ENCODE measurements at regions not wholly inside any gene's neighbourhood (a gene's known extent, or its start where the extent isn't known, plus 50 kb on each side); places are given as distances from the start of the nearest gene placed in this dataset.

DNA sequence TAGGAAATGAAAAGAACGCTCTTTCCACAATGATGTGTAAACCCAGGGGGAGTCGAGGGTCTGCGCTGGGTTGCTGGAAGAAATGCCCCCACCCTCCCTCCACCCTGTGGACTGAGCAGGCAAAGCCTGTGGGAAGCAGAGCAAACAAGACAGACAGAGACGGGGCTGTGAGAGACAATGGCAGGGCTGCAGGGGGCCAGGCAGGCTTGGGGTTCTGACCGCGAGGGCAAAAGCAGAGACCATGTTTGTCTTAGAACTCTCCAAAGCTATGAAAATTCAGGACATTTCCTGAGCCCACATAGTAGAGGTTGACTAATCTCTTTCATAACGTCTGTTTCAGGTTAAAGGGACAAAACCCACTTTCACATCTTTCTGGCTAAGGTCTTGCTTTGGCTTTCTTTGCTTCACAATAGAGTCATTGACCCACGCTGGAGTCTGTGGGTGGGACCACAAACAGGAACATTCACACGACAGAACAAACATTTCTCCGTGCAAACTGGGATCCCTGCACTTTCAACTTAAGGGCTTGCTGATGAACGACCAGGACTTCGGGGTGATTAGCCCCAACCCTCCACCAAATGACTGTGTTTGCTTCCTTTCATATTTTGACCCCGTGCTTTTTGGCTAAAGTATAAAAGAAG lies 156.0 kb upstream of the TPM1 start:
- peaks cover 49% of the 10 kb centered on the region for H3K4me1 ChIP-seq (ENCODE audit: control insufficient read depth, insufficient read depth, low read length)
- no peaks in the 10 kb centered on the region for H3K9me3 ChIP-seq (ENCODE audit: control insufficient read depth in 2 of 2, low read length in 2 of 2)
- H3K9ac ChIP-seq (ENCODE audit: low read length in 2 of 2), result peak overlapping the region; percentile 47 to 64
- no peaks in the 10 kb centered on the region for H3K27me3 ChIP-seq (ENCODE audit: control insufficient read depth in 1 of 2, insufficient read depth in 2 of 2, low read length in 2 of 2)
- H3K36me3 ChIP-seq (ENCODE audit: control insufficient read depth in 2 of 2, insufficient read depth in 2 of 2, low read length in 2 of 2), result no peaks in the 10 kb centered on the region
- H3K27ac ChIP-seq (ENCODE audit: low read length), result peak overlapping the region; percentile 82
- peak overlapping the region; percentile 43 to 55 for H3K4me3 ChIP-seq (ENCODE audit: low read length in 2 of 2)

DNA sequence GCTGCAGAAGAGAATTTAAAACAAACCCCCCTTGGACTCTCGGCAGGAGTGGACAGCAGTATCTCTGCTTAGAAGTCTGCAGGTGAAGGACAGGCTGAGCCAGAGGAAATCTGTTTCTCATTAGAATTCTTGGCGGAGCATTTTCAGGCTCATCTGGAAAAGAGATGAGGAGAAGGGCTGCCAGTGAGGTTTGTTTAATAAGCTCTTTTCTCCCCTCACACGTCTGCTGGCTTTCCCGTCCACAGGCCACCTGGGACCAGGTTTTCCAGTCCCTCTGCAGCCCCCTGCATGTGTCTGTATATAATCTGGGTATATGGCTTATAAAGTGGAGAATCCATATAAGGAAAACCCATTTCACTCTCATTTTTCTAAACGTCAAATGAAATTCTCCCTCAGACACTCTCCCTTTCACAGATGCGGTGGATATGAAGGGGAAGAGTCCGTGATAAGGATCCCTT lies 155.4 kb upstream of the TPM1 start:
- H3K27me3 ChIP-seq (ENCODE audit: control insufficient read depth in 1 of 2, insufficient read depth in 2 of 2, low read length in 2 of 2), result no peaks in the 10 kb centered on the region
- H3K4me1 ChIP-seq (ENCODE audit: control insufficient read depth, insufficient read depth, low read length), result peaks cover 54% of the 10 kb centered on the region
- H3K9me3 ChIP-seq (ENCODE audit: control insufficient read depth in 2 of 2, low read length in 2 of 2), result no peaks in the 10 kb centered on the region
- peak overlapping the region; percentile 43 to 55 for H3K4me3 ChIP-seq (ENCODE audit: low read length in 2 of 2)
- peak overlapping the region; percentile 82 for H3K27ac ChIP-seq (ENCODE audit: low read length)
- peak overlapping the region; percentile 47 to 64 for H3K9ac ChIP-seq (ENCODE audit: low read length in 2 of 2)
- H3K36me3 ChIP-seq (ENCODE audit: control insufficient read depth in 2 of 2, insufficient read depth in 2 of 2, low read length in 2 of 2), result no peaks in the 10 kb centered on the region

DNA sequence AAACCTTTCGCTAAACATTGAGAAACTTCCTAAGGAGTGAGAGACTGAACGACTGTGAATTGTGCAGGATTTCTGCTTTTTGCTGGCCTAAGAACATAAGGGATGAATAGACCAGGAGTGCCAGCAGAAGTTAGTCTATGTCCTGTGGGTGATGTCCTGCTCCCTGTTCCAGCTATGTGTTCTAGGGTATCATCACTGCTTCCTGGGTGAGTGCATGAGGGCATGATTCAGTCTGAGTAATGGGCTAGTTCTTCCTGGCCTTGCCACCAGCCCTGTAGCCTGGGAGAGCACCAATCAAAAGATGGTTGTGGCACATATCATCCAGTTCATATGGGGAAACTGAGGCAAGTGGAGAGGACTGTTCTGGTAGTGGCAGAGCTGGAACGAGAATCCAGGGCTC lies 153.9 kb upstream of the TPM1 start:
- no peaks in the 10 kb centered on the region for H3K27me3 ChIP-seq (ENCODE audit: control insufficient read depth in 1 of 2, insufficient read depth in 2 of 2, low read length in 2 of 2)
- H3K9me3 ChIP-seq (ENCODE audit: control insufficient read depth in 2 of 2, low read length in 2 of 2), result no peaks in the 10 kb centered on the region
- H3K4me1 ChIP-seq (ENCODE audit: control insufficient read depth, insufficient read depth, low read length), result peaks cover 49% of the 10 kb centered on the region
- H3K9ac ChIP-seq (ENCODE audit: low read length in 2 of 2), result no peak overlapping the region
- no peaks in the 10 kb centered on the region for H3K36me3 ChIP-seq (ENCODE audit: control insufficient read depth in 2 of 2, insufficient read depth in 2 of 2, low read length in 2 of 2)
- peak overlapping the region; percentile 82 for H3K27ac ChIP-seq (ENCODE audit: low read length)
- H3K4me3 ChIP-seq (ENCODE audit: low read length in 2 of 2), result no peak overlapping the region

DNA sequence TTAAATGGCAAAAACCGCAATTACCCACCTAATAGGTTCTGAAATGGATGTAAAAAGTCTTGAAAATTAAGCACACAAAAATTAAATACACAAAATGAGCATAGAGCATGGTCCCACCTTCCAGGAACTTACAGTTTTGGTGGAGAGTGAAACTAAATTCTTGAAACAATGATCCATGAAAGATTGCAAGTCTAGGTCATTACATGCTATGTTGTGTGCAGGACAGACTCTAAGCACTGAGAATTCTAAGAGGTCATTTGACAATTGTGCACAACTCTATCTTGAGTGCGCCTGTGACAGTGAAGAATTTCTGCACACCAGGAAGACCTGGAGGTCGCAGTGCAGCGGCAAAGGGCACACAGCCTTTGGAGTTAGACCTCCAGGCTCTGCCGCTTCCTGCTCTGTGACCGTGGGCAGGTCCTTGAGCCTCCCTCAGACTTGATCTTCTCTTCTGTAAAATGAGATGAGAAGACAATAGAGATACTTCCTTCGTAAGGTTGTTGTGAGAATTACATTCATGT lies 153.3 kb upstream of the TPM1 start:
- H3K27me3 ChIP-seq (ENCODE audit: control insufficient read depth in 1 of 2, insufficient read depth in 2 of 2, low read length in 2 of 2), result no peaks in the 10 kb centered on the region
- no peaks in the 10 kb centered on the region for H3K9me3 ChIP-seq (ENCODE audit: control insufficient read depth in 2 of 2, low read length in 2 of 2)
- peaks cover 44% of the 10 kb centered on the region for H3K4me1 ChIP-seq (ENCODE audit: control insufficient read depth, insufficient read depth, low read length)
- H3K4me3 ChIP-seq (ENCODE audit: low read length in 2 of 2), result no peak overlapping the region
- H3K36me3 ChIP-seq (ENCODE audit: control insufficient read depth in 2 of 2, insufficient read depth in 2 of 2, low read length in 2 of 2), result no peaks in the 10 kb centered on the region
- no peak overlapping the region for H3K27ac ChIP-seq (ENCODE audit: low read length)
- H3K9ac ChIP-seq (ENCODE audit: low read length in 2 of 2), result no peak overlapping the region

DNA sequence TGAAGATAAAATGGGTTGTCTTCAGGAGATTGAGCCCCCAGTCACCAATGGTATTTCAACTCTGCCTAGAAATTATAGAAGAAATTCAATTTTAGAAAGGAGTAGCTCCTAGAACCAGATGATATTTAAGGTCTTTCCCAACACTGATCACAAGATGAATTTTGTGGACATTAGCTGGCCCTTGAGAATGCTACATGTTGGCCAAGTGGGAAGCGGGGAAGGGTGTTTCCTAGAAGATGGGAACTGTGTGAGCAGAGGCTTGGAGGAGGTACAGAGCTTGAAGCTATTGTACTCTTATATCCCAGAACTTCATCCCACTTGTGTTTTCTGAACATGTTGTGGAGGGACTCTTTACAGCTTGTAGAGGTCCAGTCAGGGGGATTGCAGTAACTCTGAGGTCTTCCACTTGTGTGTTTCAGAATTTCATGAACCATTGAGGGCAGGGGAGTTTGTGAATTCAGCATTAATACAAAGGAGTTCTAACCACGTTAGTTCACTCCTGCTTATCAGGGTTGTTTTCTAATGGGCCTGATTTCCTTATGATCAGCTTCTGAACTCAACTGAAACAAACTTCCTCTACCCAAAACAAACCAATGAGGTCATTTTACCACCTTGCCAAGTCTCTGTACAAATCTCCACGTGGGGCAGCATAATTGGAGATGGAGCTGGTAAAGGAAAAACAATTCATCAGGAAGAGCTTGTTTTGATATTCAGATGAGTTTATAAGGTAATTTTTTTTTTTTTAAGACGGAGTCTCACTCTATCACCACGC lies 152.6 kb upstream of the TPM1 start:
- Histone ChIP-seq H3K36me3 (ENCODE audit: control insufficient read depth in 2 of 2, insufficient read depth in 2 of 2, low read length in 2 of 2) (no peaks in the 10 kb centered on the region), H3K4me1 (ENCODE audit: control insufficient read depth, insufficient read depth, low read length) (peaks cover 45% of the 10 kb centered on the region), H3K27ac (ENCODE audit: low read length) (peak overlapping the region; percentile 33), H3K9ac (ENCODE audit: low read length in 2 of 2) (peak overlapping the region in 1 of 2 donors; percentile 29), H3K9me3 (ENCODE audit: control insufficient read depth in 2 of 2, low read length in 2 of 2) (no peaks in the 10 kb centered on the region), H3K27me3 (ENCODE audit: control insufficient read depth in 1 of 2, insufficient read depth in 2 of 2, low read length in 2 of 2) (no peaks in the 10 kb centered on the region), H3K4me3 (ENCODE audit: low read length in 2 of 2) (no peak overlapping the region)

DNA sequence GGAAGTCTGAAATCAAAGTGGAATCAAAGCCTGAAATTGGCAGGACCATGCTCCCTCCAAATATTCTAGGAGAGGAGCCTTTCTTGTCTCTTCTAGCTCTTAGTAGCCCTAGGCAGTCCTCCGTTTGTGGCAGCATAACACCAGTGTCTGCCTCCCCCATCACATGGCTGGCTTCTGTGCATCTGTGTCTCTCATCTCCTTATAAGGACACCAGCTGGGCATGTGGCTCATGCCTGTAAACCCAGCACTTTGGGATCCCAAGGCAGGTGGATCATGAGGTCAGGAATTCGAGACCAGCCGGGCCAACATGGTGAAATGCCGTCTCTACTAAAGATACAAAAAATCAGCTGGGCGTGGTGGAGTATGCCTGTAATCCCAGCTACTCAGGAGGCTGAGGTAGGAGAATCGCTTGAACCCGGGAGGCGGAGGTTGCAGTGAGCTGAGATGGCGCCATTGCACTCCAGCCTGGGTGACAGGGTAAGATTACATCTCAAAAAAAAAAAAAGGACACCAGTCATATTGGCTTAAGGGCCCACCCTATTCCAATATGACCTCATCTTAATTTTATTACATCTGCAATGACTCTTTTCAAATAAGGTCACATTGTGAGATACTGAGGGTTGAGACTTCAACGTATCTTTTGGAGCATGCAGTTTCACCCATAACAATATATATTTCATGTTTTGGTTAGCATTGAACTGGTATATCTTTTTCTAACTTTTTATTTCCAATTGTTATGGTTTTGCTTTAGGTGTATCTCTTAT lies 148.0 kb upstream of the TPM1 start:
- Histone ChIP-seq H3K9ac (ENCODE audit: low read length in 2 of 2) (no peak overlapping the region), H3K36me3 (ENCODE audit: control insufficient read depth in 2 of 2, insufficient read depth in 2 of 2, low read length in 2 of 2) (no peaks in the 10 kb centered on the region), H3K4me1 (ENCODE audit: control insufficient read depth, insufficient read depth, low read length) (peaks cover 59% of the 10 kb centered on the region), H3K4me3 (ENCODE audit: low read length in 2 of 2) (no peak overlapping the region), H3K27me3 (ENCODE audit: control insufficient read depth in 1 of 2, insufficient read depth in 2 of 2, low read length in 2 of 2) (no peaks in the 10 kb centered on the region), H3K9me3 (ENCODE audit: control insufficient read depth in 2 of 2, low read length in 2 of 2) (no peaks in the 10 kb centered on the region), H3K27ac (ENCODE audit: low read length) (peak overlapping the region; percentile 100)

DNA sequence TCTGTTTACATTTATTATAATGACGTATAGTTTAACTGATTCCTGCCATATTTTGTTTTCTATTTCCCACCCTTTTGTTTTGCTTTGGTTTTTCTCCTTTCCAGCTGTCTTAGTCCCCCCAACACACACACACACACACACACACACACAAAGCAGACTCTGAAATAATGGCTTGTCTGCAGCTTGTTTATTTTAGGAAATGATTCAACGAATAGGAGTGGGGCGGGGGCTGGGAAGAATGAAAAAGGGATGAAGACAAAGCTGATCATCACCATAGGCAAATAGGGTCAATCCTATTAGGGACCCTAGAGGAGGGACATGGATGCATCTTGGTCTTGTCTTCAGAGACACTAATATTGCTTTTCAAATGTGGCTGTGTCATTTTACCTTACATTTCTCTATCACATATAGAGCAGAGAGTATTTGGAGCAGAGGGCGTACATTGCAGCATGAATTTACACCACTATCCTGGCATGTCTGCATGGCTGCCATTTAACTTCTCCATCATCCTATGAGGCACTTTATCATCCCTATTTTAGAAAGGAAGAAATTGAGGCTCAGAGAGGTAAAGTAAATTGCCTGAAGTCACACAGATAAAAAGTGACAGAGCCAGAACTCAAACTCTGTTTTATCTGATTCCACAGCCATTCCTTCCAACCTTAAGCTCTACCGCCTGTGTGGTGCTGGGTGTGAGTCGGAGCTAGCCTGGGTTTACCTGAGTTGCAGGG lies 147.2 kb upstream of the TPM1 start:
- Histone ChIP-seq H3K9ac (ENCODE audit: low read length in 2 of 2) (peak overlapping the region in 1 of 2 donors; percentile 74), H3K27me3 (ENCODE audit: control insufficient read depth in 1 of 2, insufficient read depth in 2 of 2, low read length in 2 of 2) (no peaks in the 10 kb centered on the region), H3K27ac (ENCODE audit: low read length) (peak overlapping the region; percentile 100), H3K4me1 (ENCODE audit: control insufficient read depth, insufficient read depth, low read length) (peaks cover 61% of the 10 kb centered on the region), H3K4me3 (ENCODE audit: low read length in 2 of 2) (no peak overlapping the region), H3K9me3 (ENCODE audit: control insufficient read depth in 2 of 2, low read length in 2 of 2) (no peaks in the 10 kb centered on the region), H3K36me3 (ENCODE audit: control insufficient read depth in 2 of 2, insufficient read depth in 2 of 2, low read length in 2 of 2) (no peaks in the 10 kb centered on the region)

DNA sequence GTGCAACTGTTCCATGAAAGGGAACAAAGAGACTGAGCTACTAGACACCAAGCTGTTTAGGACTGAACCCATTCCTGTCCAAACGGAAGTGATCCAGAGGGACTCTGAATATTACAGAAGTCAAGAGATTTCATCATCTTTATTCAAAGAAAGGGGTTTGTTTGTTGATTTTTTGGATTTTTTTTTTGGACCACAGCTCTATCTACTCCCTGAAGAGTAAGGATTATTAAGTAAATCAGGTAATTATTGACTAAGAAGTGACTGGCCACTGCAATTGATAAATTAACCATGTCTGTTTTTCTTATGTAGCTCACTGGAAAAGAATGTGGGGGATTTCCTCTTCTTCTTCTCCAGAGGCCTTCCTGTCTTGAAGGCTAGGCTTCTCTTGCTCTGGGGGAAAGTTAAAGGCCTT lies 146.6 kb upstream of the TPM1 start:
- Histone ChIP-seq H3K27me3 (ENCODE audit: control insufficient read depth in 1 of 2, insufficient read depth in 2 of 2, low read length in 2 of 2) (no peaks in the 10 kb centered on the region), H3K4me3 (ENCODE audit: low read length in 2 of 2) (no peak overlapping the region), H3K9ac (ENCODE audit: low read length in 2 of 2) (peak overlapping the region; percentile 68 to 74), H3K9me3 (ENCODE audit: control insufficient read depth in 2 of 2, low read length in 2 of 2) (no peaks in the 10 kb centered on the region), H3K4me1 (ENCODE audit: control insufficient read depth, insufficient read depth, low read length) (peaks cover 65% of the 10 kb centered on the region), H3K27ac (ENCODE audit: low read length) (peak overlapping the region; percentile 100), H3K36me3 (ENCODE audit: control insufficient read depth in 2 of 2, insufficient read depth in 2 of 2, low read length in 2 of 2) (no peaks in the 10 kb centered on the region)

DNA sequence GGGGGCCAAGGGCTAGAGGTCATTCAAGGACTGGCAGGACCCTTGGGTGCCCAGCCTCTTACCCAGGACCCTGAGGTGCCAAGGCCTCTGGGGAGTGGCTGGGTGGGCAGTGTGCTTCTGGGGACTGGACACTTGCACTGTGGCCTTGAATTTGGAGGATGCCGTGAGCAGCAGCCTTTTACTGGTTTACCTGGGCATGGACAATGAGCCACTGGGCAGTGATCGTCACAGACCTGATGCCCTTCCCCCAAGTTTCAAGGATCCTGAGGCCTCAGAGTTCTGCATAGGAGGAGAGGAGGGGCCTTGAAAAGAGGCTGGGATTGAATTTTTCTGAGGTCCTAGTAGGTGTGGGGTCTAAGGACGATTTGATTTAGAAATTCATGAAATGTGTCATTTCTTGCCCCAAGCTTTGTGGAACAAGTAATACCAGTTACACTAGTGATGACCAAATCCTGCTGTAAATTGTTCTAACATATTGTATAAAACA lies 146.1 kb upstream of the TPM1 start:
- peak overlapping the region in 1 of 2 donors; percentile 49 for H3K4me3 ChIP-seq (ENCODE audit: low read length in 2 of 2)
- peak overlapping the region; percentile 68 to 74 for H3K9ac ChIP-seq (ENCODE audit: low read length in 2 of 2)
- peak overlapping the region; percentile 100 for H3K27ac ChIP-seq (ENCODE audit: low read length)
- H3K4me1 ChIP-seq (ENCODE audit: control insufficient read depth, insufficient read depth, low read length), result peaks cover 66% of the 10 kb centered on the region
- H3K36me3 ChIP-seq (ENCODE audit: control insufficient read depth in 2 of 2, insufficient read depth in 2 of 2, low read length in 2 of 2), result no peaks in the 10 kb centered on the region
- no peaks in the 10 kb centered on the region for H3K27me3 ChIP-seq (ENCODE audit: control insufficient read depth in 1 of 2, insufficient read depth in 2 of 2, low read length in 2 of 2)
- no peaks in the 10 kb centered on the region for H3K9me3 ChIP-seq (ENCODE audit: control insufficient read depth in 2 of 2, low read length in 2 of 2)

DNA sequence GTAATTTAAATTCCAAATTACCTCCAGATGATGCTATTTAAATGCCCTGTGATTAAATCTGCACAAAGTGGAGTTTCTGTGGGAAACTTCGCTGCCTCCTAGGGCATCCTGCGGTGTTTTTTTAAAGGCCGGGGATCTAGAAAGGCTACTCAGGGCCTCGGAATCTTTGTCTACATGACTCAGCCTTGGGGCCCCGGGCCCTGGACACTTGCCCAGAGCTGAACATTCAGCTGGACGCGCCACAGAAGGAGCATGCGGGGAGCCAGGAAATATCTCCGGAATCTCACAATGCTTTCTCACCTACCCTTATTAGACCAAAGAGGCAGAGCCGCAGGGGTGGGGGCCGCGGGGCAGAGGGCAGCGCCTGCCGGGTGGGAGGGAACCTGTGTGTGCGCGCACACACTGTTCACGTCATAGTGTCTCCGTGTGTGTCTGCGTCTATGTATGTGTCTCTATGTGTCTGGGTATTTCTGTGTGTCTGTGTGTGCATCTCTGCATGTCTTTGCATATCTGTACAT lies 145.5 kb upstream of the TPM1 start:
- H3K36me3 ChIP-seq (ENCODE audit: control insufficient read depth in 2 of 2, insufficient read depth in 2 of 2, low read length in 2 of 2), result no peaks in the 10 kb centered on the region
- peak overlapping the region; percentile 74 to 83 for H3K9ac ChIP-seq (ENCODE audit: low read length in 2 of 2)
- H3K4me1 ChIP-seq (ENCODE audit: control insufficient read depth, insufficient read depth, low read length), result peaks cover 68% of the 10 kb centered on the region
- H3K27ac ChIP-seq (ENCODE audit: low read length), result peak overlapping the region; percentile 100
- no peaks in the 10 kb centered on the region for H3K9me3 ChIP-seq (ENCODE audit: control insufficient read depth in 2 of 2, low read length in 2 of 2)
- H3K27me3 ChIP-seq (ENCODE audit: control insufficient read depth in 1 of 2, insufficient read depth in 2 of 2, low read length in 2 of 2), result no peaks in the 10 kb centered on the region
- H3K4me3 ChIP-seq (ENCODE audit: low read length in 2 of 2), result peak overlapping the region; percentile 21 to 54

All from stomach smooth muscle (tissue), 2 donors.